ENCODE measurements at regions not wholly inside any gene's neighbourhood (a gene's known extent, or its start where the extent isn't known, plus 50 kb on each side); places are given as distances from the start of the nearest gene placed in this dataset.
"Not testable (repeated sequence)": the region's sequence is repeated elsewhere in the genome, so short reads cannot be mapped to it uniquely, and the experiment has no call there.

DNA sequence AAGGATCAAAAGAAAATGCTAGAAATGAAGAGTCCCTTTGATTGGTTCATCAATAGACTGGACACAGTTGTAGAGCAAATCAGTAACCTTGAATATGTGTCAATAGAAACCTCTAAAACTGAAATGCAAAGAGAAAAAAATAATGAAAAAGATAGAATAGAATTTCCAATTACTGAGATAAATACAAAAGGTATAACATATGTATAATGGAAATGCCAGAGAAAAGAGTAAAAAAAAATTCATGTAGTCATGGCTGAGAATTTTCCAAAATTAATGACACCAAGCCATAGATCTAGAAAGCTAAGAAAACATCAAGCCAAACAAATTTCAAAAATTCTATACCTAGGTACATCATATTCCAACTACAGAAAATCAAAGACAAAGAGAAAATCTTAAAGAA, 62.0 kb upstream of the HGF start:
- no peak for DNase-seq

DNA sequence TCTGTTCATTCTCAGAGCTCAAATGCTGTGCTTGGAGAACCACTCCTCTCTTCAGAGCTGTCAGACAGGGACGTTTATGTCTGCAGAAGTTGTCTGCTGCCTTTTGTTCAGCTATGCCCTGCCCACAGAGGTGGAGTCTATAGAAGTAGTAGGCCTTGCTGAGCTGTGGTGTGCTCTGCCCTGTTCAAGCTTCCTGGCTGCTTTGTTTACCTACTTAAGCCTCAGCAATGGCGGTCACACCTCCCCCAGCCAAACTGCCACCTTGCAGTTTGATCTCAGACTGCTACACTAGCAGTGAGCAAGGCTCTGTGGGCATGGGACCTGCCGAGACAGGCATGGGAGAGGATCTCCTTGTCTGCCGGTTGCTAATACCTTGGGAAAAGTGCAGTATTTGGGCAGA, 59.7 kb upstream of the HGF start:
- DNase-seq: not testable (repeated sequence)

DNA sequence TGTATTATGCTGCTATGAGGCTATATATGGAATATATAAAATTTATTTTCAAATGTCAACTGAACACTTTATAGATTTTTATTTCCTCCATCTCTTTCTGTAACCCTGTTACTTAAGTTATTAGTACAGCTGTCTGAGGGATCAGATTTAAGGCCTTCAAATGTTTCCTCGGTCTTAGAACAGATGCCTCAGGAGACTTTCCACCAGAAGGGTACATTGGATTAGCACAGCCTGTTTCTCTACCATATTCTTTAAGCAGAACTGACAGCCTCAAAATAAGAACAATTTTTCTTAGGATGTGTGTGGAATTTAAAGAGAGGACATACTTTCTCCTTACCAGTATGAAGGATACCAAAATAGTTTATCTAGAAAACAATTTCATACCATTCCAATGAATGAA, 53.0 kb upstream of the HGF start:
- peak; percentile 85 for DNase-seq

- DNase-seq: peak; percentile 58
These were observed 50.0 kb upstream of the HGF start for GRCh38 chr7:81819861-81820260.
